Jurkat, Clone E6-1 (cell line): ENCODE measurements at regions not wholly inside any gene's neighbourhood (a gene's known extent, or its start where the extent isn't known, plus 50 kb on each side); places are given as distances from the start of the nearest gene placed in this dataset.

Source experiments
- DNase-seq: peaks from one replicate; pipeline ENCODE4 v3.0.0-alpha.2; 2011; ENCODE audit warnings: low read depth, low spot score
- H3K4me3 ChIP-seq: 2 replicates; pipeline ENCODE4 v1.5.1; 2011; ENCODE audit warnings: mild to moderate bottlenecking, low read length, control low read depth, moderate library complexity

DNA sequence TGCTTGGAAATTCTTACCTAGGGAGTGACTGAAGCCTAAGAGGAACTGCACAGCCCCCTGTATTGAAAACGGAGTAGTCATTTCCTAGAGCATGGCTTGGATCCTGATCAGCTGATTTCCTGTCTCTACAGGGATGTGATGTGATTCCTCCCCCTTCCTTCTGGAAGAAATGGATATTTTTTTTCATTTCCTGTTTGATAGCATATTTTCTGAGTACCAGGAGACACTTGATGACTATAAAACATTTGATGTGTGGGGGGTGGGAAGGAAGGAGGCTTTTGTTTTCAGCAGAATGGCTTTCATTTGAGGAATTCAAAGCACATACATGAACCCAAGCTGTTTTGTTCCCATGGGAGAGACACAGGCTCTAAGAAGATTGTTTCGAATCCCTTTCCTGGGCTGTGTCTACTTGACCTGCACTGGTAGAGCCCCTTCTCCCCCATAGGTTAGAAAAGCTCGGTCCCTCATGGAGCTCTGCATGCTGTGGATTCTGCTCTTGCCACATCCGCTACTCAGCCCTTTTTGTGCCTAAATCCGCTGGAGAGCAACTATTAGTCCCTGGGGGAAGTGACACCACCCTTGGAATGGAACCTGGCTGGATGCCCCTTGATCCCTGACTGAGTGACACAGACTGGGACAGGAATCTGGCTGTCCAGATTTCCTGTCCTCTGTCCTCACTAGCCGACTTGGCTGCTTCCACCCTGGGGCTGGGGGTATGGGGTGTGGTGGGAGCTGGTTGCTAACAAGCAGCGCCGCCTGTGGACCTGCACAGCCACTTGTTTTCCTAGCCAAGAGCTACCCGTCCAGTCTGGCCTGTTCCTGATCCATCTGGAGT, 71.8 kb upstream of the MACF1 start:
- H3K4me3 ChIP-seq: no peak overlapping the region
- no peak for DNase-seq

DNA sequence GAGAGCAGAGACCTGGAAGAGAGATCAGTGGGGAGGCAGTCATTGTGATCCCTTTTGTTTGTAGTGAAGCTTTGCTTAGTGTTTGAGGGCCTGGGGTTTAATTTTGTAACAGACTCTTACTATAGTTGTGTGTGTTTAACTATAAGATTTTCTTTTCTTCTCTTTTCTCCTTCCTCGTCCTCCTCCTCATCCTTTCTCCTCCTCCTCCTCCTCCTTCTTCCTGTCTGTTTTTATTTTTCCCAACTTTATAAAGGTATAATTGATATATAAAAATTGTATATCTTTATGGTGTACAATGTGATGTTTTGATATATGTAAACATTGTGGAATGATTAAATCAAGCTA, 71.2 kb upstream of the MACF1 start:
- no peak for DNase-seq
- H3K4me3 ChIP-seq: no peak overlapping the region

GRCh38 chr1:39134768-39135333, 69.6 kb upstream of the MACF1 start:
- H3K4me3 ChIP-seq: no peak overlapping the region
- DNase-seq: no peak

DNA sequence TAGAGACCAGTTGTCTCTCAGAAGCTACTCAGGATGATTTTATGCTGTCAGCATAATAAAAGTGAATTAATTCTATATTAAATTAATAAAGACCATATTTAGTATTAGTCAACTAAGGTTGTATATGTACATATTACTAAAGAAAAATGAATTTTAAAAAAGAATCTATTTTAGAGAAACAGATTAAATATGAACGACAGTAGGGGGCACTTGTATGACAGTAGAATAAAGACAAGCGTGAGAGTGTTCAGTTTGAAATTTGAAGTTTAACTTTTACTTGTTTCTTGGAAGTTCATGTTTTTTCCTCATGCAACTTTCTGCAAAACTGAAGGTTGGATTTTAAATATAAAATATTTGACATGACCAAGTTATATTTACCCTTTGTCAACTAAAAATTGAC, 67.9 kb upstream of the MACF1 start:
- no peak for DNase-seq
- H3K4me3 ChIP-seq: no peak overlapping the region

- DNase-seq: no peak
- H3K4me3 ChIP-seq: no peak overlapping the region
These were observed 64.7 kb upstream of the MACF1 start for GRCh38 chr1:39139723-39140360.

- H3K4me3 ChIP-seq: no peak overlapping the region
- no peak for DNase-seq
These were observed 62.6 kb upstream of the MACF1 start for GRCh38 chr1:39141925-39142324.

- no peak for DNase-seq
- no peak overlapping the region for H3K4me3 ChIP-seq
These were observed 62.0 kb upstream of the MACF1 start for GRCh38 chr1:39142401-39143060.

DNA sequence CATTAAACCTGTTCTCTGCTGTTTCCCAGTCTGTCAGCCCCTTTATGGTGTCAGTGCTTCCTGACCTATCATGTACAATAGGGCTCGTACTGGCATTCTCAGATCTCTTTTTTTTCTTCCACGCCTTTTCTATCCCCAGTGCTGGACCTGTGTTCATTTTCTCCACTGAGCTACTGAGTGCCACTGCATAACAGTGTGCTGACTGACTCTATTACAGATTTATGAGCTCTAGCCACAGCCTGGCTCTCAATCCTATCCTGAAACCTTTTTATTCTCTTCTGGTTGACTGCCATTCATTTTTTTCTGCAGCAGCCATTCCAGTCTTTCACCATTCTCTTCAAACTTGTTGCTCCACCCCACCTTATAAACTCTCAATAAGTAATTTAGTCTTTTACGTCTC, 59.6 kb upstream of the MACF1 start:
- no peak for DNase-seq

GRCh38 chr1:39145331-39145965, 59.0 kb upstream of the MACF1 start:
- no peak overlapping the region for H3K4me3 ChIP-seq
- no peak for DNase-seq

More for the DNA sequence above, 59.6 kb upstream of the MACF1 start:
- no peak overlapping the region for H3K4me3 ChIP-seq

GRCh38 chr1:39146681-39147080, 57.8 kb upstream of the MACF1 start:
- no peak for DNase-seq
- H3K4me3 ChIP-seq: no peak overlapping the region

GRCh38 chr1:39147099-39148025, 57.1 kb upstream of the MACF1 start:
- DNase-seq: no peak
- no peak overlapping the region for H3K4me3 ChIP-seq

DNA sequence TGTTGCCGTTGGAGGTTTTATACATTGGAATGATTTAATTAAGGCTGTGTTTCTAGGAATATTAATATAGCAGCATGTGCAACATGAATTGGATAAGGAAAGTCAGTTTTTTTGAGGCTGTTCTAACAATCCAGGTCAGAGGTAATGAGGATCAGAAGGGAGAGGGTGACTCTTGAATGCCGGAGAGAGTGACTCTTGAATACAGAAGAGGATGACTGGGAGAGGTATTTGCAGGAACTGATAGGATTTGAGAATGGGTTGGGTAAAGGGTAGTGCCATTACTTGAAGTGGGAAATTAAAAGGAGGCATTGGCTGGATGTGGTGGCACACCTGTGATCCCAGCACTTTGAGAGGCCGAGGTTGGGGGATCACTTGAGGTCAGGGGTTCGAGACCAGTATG, 55.6 kb upstream of the MACF1 start:
- DNase-seq: no peak
- no peak overlapping the region for H3K4me3 ChIP-seq

DNA sequence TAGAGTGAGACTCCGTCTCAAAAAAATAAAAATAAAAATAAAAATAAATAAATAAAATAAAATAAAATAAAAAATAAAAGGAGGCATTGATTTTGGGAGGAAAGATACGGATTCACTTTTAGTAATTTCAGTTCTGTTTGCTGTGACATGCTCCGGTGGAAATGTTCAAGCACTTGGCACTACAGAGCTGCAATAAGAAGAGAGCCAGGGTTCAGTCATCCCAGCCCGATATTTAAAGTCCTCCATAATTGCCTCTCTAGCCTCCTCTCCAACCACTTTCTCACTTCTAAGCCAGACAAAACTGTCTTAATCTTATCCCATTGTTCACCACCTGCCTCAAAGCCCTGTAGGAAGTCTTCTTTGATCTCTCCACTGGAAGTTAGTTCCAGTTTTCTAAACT, 55.0 kb upstream of the MACF1 start:
- DNase-seq: no peak
- H3K4me3 ChIP-seq: no peak overlapping the region

DNA sequence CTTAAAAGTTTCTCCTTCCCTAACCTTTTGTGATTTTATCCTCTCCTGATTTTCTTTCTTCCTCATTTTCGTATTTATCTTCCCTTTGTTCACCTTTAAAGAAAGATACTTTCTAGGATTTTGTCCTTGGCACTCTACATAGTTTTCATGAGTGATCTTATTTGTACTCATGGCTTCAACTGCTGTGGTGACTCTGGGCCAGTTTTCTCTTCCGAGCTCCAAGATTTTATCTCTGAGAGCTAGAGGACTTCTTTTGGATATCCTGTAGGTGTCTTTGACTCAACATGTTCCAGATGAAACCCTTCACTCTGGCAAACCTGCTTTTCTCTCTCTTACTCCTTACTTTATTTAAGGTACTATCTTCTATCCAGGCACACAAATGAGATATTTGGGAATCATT, 53.7 kb upstream of the MACF1 start:
- H3K4me3 ChIP-seq: no peak overlapping the region
- DNase-seq: no peak

GRCh38 chr1:39151267-39151666, 53.2 kb upstream of the MACF1 start:
- no peak overlapping the region for H3K4me3 ChIP-seq
- no peak for DNase-seq

DNA sequence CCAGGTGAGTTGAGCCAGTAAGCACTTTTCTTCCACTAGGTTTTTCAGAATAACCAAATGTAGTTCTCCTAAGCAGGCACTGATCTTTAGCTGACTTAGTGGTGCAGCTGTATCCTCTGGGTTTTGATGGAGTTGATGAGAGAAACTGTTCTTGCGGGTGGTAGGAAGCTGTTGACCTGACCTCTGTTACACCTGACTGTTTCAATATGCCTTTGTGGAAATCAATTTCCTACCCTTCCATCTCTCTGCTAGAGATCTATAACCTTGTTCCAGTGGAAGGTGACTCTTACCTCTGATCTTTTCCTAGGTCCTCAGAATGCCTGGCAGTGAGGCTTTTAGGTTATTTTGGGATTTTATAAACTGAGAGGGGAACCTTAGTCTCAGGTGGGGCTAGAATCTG, 51.6 kb upstream of the MACF1 start:
- no peak for DNase-seq

DNA sequence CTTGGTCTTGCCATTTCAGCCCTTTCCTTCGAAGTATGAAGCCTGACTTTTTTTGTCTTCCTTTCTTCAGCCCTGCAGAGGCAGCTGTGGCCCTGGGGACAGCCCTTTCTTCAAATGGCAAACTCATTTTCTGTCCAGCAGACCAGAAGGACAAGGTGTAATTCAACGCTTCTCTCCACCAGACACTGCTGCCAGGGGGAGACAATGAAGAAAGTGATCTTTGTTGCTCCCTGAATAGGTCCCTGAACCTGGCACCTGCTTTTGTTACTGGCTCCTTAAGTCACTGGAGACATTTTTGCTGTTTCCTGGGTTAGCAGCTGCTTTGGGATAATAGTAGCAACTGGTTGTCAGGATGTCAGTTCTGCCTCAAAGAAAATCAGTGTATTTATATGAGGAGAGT, 50.8 kb upstream of the MACF1 start:
- no peak for DNase-seq
- H3K4me3 ChIP-seq: no peak overlapping the region

More for the DNA sequence above, 51.6 kb upstream of the MACF1 start:
- no peak overlapping the region for H3K4me3 ChIP-seq

DNA sequence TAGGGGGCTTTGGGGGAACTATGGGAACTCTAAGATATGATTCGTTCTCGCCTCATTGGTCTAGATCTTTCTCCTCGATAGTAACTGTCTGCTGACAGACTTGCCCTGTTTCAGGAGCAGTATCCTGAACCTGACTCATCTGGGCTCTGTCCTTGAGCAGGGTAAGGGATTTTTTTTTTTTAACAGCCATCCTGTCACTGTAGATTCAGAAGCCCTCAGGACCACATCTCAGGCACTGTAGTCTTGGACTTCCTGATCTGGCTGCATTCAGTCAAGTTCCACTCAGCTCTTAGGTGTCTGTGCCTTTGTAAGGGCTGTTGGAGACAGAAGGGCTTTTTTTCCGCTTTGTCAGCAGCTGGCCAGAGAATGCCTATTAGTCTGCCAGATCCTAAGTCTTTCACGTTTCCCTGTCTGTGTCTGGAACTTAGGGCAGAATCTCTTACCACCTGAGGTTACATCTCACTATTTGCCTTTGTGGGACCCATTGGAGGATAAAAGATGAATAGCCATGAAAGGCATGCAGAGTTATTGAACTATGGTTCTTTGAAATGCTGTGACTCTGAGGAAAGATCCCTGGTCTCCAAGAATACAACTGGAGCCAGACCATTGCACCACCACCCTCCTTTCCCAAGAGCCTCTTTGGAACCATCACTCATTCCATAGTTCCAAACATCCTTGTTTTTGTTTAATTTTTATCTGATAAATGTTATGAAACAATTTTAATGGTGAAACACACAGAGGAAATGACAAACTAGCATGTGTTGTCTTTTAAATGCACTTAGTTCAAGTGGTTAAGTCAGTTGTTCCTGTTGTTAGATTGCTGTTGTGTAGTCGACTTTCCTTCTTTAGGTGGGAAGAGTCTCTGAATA, 49.7 kb upstream of the MACF1 start:
- DNase-seq: no peak
- no peak overlapping the region for H3K4me3 ChIP-seq
